ENCODE measurements at regions not wholly inside any gene's neighbourhood (a gene's known extent, or its start where the extent isn't known, plus 50 kb on each side); places are given as distances from the start of the nearest gene placed in this dataset.
"Not testable (repeated sequence)": the region's sequence is repeated elsewhere in the genome, so short reads cannot be mapped to it uniquely, and the experiment has no call there.

- ATAC-seq (no peak), DNase-seq (ENCODE audit: low spot score in 2 of 2) (no peak)
- H3K27ac Mint-ChIP-seq: no peak overlapping the region
- H3K36me3 Mint-ChIP-seq: no peaks in the 10 kb centered on the region
- peaks cover 0 to 3% of the 10 kb centered on the region in 2 donors for H3K9me3 Mint-ChIP-seq
Observed at GRCh38 chr12:30330565-30330964, 365.1 kb downstream of the IPO8 start.

- ATAC-seq (no peak), DNase-seq (ENCODE audit: low spot score in 2 of 2) (no peak)
- H3K27ac Mint-ChIP-seq: no peak overlapping the region
Observed at GRCh38 chr12:30329281-30329680, 366.4 kb downstream of the IPO8 start.

DNA sequence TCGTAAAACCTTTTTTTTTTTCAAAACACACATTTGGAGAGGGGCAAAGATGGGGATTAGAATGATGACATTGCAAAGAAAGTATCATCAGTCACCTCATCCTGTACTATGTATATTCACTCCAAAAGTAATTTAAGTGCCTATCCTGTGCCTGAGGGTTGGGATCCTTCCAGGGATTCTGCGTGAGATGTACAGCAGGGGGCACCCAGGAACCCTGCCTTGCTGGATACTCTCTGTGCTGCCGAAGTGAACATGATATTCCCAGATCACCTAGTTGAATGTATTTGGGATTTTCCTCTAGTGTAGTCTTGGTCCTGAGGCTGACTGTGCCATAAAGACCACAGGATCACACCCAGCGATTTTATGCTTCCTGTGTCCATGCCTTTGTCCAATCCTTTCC is 372.7 kb downstream of the IPO8 start:
- H3K36me3 Mint-ChIP-seq: peaks cover 0 to 6% of the 10 kb centered on the region in 2 donors
- DNase-seq (ENCODE audit: low spot score in 2 of 2): no peak
- H3K9me3 Mint-ChIP-seq: peaks cover 10 to 13% of the 10 kb centered on the region in 2 donors
- no peak overlapping the region for H3K27ac Mint-ChIP-seq
- ATAC-seq: no peak

More at GRCh38 chr12:30329281-30329680, 366.4 kb downstream of the IPO8 start:
- Mint-ChIP-seq H3K36me3 (no peaks in the 10 kb centered on the region), H3K9me3 (peaks cover 3 to 7% of the 10 kb centered on the region in 2 donors)

DNA sequence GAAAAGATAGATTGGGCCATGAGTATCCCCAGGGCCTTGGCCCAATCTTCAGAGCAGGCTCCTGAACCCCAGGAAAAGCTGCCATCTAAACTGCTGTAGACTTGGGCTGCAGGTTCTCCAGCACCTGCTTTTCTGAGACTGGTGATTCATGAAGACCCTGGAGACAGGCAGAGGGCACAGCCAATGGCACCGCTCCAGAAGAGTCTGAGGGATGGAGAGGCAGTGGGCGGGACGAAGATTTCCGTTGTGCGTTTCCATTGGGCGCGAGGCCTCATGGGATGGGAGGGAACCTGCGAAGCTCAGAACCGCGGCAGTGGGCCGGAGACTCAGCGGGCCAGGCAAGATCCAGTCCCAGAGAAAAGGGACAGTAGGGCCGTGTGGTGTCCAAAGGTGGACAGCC is 375.1 kb downstream of the IPO8 start:
- ATAC-seq (no peak), DNase-seq (ENCODE audit: low spot score in 2 of 2) (no peak)
- Mint-ChIP-seq H3K9me3 (peaks cover 7 to 18% of the 10 kb centered on the region in 2 donors), H3K27ac (no peak overlapping the region), H3K36me3 (peaks cover 0 to 6% of the 10 kb centered on the region in 2 donors)

DNA sequence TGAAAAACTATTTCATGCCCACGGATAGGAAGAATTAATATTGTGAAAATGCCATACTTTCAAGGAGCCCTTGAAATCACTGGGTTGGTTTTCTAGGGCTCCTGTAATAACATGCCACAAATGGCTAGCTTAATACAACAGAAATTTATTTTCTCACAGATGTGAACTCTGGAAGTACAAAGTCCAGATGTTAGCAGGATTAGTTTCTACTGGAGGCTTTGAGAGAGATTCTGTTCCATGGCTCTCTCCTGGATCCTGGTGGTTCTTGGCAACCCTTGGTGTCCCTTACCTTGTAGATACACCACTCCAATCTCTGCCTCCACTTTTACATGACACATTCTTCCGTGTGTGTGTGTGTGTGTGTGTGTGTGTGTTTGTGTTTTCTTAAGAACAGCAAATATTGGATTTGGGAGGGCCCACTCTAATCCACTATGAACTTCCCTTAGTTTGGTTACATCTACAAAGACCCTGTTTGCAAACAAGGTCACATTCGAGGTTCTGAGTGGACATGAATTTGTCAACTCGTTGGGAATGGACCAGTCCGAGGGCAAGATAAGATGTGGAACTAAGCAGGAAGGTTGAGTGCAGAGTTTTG is 381.1 kb downstream of the IPO8 start:
- Mint-ChIP-seq H3K9me3 (peaks cover 16 to 23% of the 10 kb centered on the region in 2 donors), H3K36me3 (no peaks in the 10 kb centered on the region), H3K27ac (no peak overlapping the region)
- DNase-seq (ENCODE audit: low spot score in 2 of 2) (no peak), ATAC-seq (no peak)

- DNase-seq (ENCODE audit: low spot score in 2 of 2) (no peak), ATAC-seq (no peak)
- Mint-ChIP-seq H3K36me3 (no peaks in the 10 kb centered on the region), H3K27ac (no peak overlapping the region), H3K9me3 (peaks cover 12 to 17% of the 10 kb centered on the region in 2 donors)
Observed at GRCh38 chr12:30308010-30308717, 387.5 kb downstream of the IPO8 start.

DNA sequence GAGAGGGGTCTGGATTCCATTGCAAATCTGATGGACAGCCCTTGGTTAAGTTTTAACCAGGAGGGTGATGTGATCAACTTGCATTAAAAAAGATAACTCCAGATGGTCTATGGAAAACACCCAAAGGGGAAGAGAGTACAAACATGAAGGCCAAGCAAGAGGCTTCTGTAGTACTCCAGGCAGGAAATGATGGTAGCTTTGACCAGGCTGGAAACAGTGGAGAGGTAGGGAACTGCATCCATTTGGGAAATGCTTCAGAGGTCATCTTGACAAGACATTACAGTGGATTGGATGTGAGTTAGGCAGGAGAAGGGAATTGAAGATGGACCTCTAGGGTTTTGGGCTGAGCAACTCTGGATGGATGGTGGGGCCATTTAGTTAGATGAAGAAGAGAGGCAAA is 391.1 kb downstream of the IPO8 start:
- ATAC-seq (no peak), DNase-seq (ENCODE audit: low spot score in 2 of 2) (no peak)
- Mint-ChIP-seq H3K27ac (no peak overlapping the region), H3K36me3 (no peaks in the 10 kb centered on the region), H3K9me3 (peaks cover 0 to 5% of the 10 kb centered on the region in 2 donors)

DNA sequence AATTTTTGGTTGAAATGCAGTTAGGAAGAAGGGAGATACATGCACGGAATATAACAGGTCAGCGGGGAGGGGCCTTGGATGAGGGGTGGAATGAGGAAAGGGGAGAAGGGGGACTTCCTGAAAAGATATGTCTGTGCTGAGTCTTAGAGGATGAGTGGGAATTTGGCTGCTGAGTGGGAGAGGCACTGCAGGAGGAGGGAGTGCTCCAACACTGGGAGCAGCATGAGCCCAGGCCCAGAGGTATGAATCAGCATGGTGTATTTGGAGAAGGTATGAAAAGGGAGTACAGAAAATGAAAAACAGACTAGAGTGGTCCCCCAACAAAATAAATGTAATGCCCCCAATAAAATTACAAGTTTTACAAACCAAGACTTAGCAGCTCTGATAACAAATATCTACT is 394.4 kb downstream of the IPO8 start:
- H3K27ac Mint-ChIP-seq: no peak overlapping the region
- peaks cover 3 to 5% of the 10 kb centered on the region in 2 donors for H3K9me3 Mint-ChIP-seq
- DNase-seq (ENCODE audit: low spot score in 2 of 2) (no peak), ATAC-seq (no peak)
- peaks cover 0 to 3% of the 10 kb centered on the region in 2 donors for H3K36me3 Mint-ChIP-seq

DNA sequence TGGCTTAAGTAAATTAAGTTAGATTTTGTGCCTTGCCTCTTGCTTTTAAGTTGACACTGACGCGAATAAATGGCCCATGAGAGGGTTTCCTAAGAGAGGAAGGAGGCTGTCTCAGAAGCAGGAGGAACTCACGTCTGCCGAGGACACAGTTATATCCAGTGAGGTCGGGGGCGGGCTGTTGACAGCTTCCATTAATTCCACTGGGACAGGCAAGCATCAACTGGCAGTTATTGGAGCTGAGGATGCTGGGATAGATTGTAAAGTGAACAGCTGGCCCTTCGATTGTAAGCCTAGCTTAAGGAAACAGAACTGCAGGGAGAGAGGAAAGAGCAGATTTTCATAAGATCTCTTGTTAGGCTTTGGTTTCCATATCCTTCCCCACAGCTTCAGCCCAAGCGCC is 399.2 kb downstream of the IPO8 start:
- peaks cover 4 to 6% of the 10 kb centered on the region in 2 donors for H3K36me3 Mint-ChIP-seq
- DNase-seq (ENCODE audit: low spot score in 2 of 2) (no peak), ATAC-seq (no peak)
- H3K9me3 Mint-ChIP-seq: peaks cover 8 to 10% of the 10 kb centered on the region in 2 donors
- H3K27ac Mint-ChIP-seq: no peak overlapping the region

DNA sequence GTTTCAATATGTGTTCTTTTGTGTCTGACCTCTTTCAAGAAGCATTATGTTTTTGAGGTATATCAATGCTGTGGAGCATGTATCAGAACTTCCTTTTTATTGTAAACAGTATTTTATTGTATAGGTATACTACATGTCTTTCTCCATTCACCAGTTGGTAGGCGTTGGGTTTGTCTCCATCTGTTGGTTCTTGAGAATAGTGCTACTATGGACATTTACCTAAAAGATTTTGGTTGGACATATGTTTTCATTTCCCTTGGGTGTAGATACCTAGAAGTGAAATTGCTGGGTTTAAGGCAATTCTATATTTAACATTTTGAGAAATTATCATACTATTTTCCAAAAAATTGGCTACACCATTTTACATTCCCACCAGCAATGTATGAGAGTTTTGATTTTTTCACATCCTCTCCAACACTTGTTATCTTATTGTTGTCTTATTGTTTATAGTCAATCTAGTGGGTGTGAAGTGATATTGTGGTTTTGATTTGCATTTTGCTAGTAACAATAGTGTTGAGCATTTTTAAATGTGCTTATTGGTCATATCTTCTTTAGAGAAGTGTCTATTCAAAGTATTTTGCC is 409.2 kb downstream of the IPO8 start:
- H3K9me3 Mint-ChIP-seq: peaks cover 4 to 21% of the 10 kb centered on the region in 2 donors
- no peak for DNase-seq (ENCODE audit: low spot score in 2 of 2)
- no peak overlapping the region for H3K27ac Mint-ChIP-seq

GRCh38 chr12:30278401-30278800 is 417.3 kb downstream of the IPO8 start:
- Mint-ChIP-seq H3K36me3 (peaks cover 2 to 3% of the 10 kb centered on the region in 2 donors), H3K27ac (no peak overlapping the region)

More for the DNA sequence above, 409.2 kb downstream of the IPO8 start:
- ATAC-seq: no peak
- no peaks in the 10 kb centered on the region for H3K36me3 Mint-ChIP-seq

GRCh38 chr12:30272515-30272914 is 423.2 kb downstream of the IPO8 start:
- ATAC-seq; H3K36me3 Mint-ChIP-seq; H3K27ac Mint-ChIP-seq; DNase-seq (ENCODE audit: low spot score in 2 of 2): not testable (repeated sequence)
- H3K9me3 Mint-ChIP-seq: peaks cover 7 to 14% of the 10 kb centered on the region in 2 donors

More at GRCh38 chr12:30278401-30278800, 417.3 kb downstream of the IPO8 start:
- DNase-seq (ENCODE audit: low spot score in 2 of 2) (no peak), ATAC-seq (no peak)
- H3K9me3 Mint-ChIP-seq: peaks cover 3 to 12% of the 10 kb centered on the region in 2 donors

DNA sequence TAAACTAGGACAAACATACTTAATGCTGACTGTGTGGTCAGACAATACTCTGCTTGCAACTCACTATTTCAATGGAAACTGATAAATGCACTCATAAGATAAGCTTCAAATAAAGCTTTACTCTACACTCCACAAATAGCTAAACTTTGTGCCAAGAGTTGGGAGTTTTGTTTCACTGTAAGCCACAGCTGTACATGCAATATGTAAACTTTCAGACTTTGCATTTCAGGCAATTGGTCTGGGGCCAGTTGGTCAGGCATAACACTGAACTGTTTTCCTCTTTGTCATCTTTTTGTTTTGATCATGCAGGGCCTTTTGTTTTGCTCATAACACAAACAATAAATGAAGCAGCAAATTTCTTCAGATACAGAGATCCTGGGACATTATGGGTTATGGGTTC is 426.2 kb downstream of the IPO8 start:
- no peak for DNase-seq (ENCODE audit: low spot score in 2 of 2)
- ATAC-seq: no peak
- H3K36me3 Mint-ChIP-seq: peaks cover 8 to 10% of the 10 kb centered on the region in 2 donors
- peaks cover 7 to 14% of the 10 kb centered on the region in 2 donors for H3K9me3 Mint-ChIP-seq
- no peak overlapping the region for H3K27ac Mint-ChIP-seq

GRCh38 chr12:30268041-30268440 is 427.6 kb downstream of the IPO8 start:
- no peak for ATAC-seq
- Mint-ChIP-seq H3K36me3 (peaks cover 2 to 4% of the 10 kb centered on the region in 2 donors), H3K27ac (no peak overlapping the region)

GRCh38 chr12:30263434-30263833 is 432.2 kb downstream of the IPO8 start:
- ATAC-seq (no peak), DNase-seq (ENCODE audit: low spot score in 2 of 2) (no peak)
- H3K9me3 Mint-ChIP-seq: peaks cover 8 to 18% of the 10 kb centered on the region in 2 donors
- H3K27ac Mint-ChIP-seq: no peak overlapping the region
- H3K36me3 Mint-ChIP-seq: no peaks in the 10 kb centered on the region

More at GRCh38 chr12:30268041-30268440, 427.6 kb downstream of the IPO8 start:
- no peak for DNase-seq (ENCODE audit: low spot score in 2 of 2)
- peaks cover under 1 to 7% of the 10 kb centered on the region in 2 donors for H3K9me3 Mint-ChIP-seq

DNA sequence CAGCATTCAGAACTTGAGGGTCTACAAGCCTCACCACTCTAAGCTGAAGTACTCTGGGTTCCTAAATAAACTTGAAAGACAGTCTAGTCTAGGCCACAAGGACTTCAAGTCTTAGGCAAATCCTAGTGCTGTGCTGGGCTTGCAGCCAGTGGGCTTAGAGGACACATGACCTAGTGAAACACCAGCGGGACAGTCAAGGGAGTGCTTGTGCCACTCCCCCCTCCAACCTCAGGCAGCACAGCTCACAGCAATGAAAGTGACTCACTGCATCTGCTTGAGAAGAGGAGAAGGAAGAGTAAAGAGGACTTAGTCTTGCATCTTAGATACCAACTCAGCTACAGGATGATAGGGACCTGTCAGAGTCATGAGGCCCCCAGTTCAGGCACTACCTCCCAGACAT is 438.1 kb downstream of the IPO8 start:
- H3K9me3 Mint-ChIP-seq: peaks cover 8 to 18% of the 10 kb centered on the region in 2 donors
- no peak for DNase-seq (ENCODE audit: low spot score in 2 of 2)
- no peak for ATAC-seq
- H3K27ac Mint-ChIP-seq: no peak overlapping the region
- no peaks in the 10 kb centered on the region for H3K36me3 Mint-ChIP-seq

GRCh38 chr12:30251546-30251945 is 444.1 kb downstream of the IPO8 start:
- Mint-ChIP-seq H3K27ac (no peak overlapping the region), H3K9me3 (peaks cover 0 to 3% of the 10 kb centered on the region in 2 donors), H3K36me3 (no peaks in the 10 kb centered on the region)
- DNase-seq (ENCODE audit: low spot score in 2 of 2) (no peak), ATAC-seq (no peak)

Measured in activated naive CD4-positive, alpha-beta T cell treated with anti-CD3 and anti-CD28 coated beads, Interleukin-2, amount 50 U/mL, for 72 hours (primary cell).